SK-N-SH (cell line): ENCODE measurements at regions not wholly inside any gene's neighbourhood (a gene's known extent, or its start where the extent isn't known, plus 50 kb on each side); places are given as distances from the start of the nearest gene placed in this dataset.

Experiments
- CTCF ChIA-PET: fragments of 300-600, 350-600 bp; formaldehyde crosslinking; extraction: SDS; loops from one replicate; lab custom pipeline; 2021; lab: Yijun Ruan, JAX
- POLR2A ChIA-PET: fragments of 350-600 bp; sonication (Branson Sonifier 250); formaldehyde crosslinking; extraction: SDS; loops from one replicate; lab custom pipeline; 2020; ENCODE audit warnings: antibody characterized with exemption, inconsistent platforms; lab: Yijun Ruan, JAX
- DNase-seq: peaks from one replicate; pipeline ENCODE4 v3.0.0; 2012
- H2AFZ ChIP-seq: fragments of 200-600 bp; sonication (generic); 2 replicates; pipeline ENCODE4 v1.8.1; 2016; ENCODE audit warnings: antibody characterized with exemption, mild to moderate bottlenecking, low read depth
- H3F3A ChIP-seq: fragments of 200-600 bp; sonication (generic); replicated peaks from 2 replicates; pipeline ENCODE3; 2016; ENCODE audit warnings: antibody characterized with exemption, mild to moderate bottlenecking; ENCODE audit not compliant: insufficient read depth
- H3K27ac ChIP-seq, 2 experiments: fragments of 200-500 bp in 1 of 2; fragments of 200-600 bp in 1 of 2; sonication (Bioruptor generic) in 1 of 2; sonication (generic), shearing (Covaris generic) in 1 of 2; 2 replicates each; pipeline versions ENCODE4 v1.5.1 to v1.6.1; 2014 to 2016; ENCODE audit warnings: low read depth in 2 of 2, inconsistent platforms in 1 of 2, low read length in 1 of 2, mild to moderate bottlenecking in 1 of 2, mixed read lengths in 1 of 2
- H3K27me3 ChIP-seq: fragments of 200-600 bp; sonication (generic), shearing (Covaris generic); 2 replicates; pipeline ENCODE4 v1.6.1; 2016; ENCODE audit warnings: mixed run types; ENCODE audit not compliant: insufficient read depth
- H3K36me3 ChIP-seq, 2 experiments: fragments of 200-500 bp in 1 of 2; fragments of 200-600 bp in 1 of 2; sonication (Bioruptor generic) in 1 of 2; sonication (generic) in 1 of 2; replicated peaks in 1 of 2; 2 replicates each; pipeline versions ENCODE3 to v1.5.1; 2014 to 2016; ENCODE audit warnings: low read length in 1 of 2, mild to moderate bottlenecking in 1 of 2; ENCODE audit not compliant: insufficient read depth in 2 of 2, control insufficient read depth in 1 of 2
- H3K4me1 ChIP-seq, 2 experiments: fragments of 200-500 bp in 1 of 2; fragments of 200-600 bp in 1 of 2; sonication (Bioruptor generic) in 1 of 2; sonication (generic), shearing (Covaris generic) in 1 of 2; 2 replicates each; pipeline versions ENCODE4 v1.5.1 to v1.6.1; 2014 to 2016; ENCODE audit warnings: low read depth in 1 of 2, low read length in 1 of 2, mixed run types in 1 of 2; ENCODE audit not compliant: insufficient read depth in 2 of 2, control insufficient read depth in 1 of 2
- H3K4me2 ChIP-seq: fragments of 200-600 bp; sonication (generic), shearing (Covaris generic); 2 replicates; pipeline ENCODE4 v1.6.1; 2017; ENCODE audit warnings: mixed run types
- H3K4me3 ChIP-seq, 2 experiments: fragments of 200-500 bp in 1 of 2; fragments of 200-600 bp in 1 of 2; sonication (Bioruptor generic) in 1 of 2; sonication (generic), shearing (Covaris generic) in 1 of 2; 2 replicates each; pipeline versions ENCODE4 v1.5.1 to v1.8.1; 2014 to 2016; ENCODE audit warnings: low read depth in 2 of 2, inconsistent platforms in 1 of 2, low read length in 1 of 2, mild to moderate bottlenecking in 1 of 2, mixed read lengths in 1 of 2, moderate library complexity in 1 of 2
- H3K79me2 ChIP-seq: fragments of 200-600 bp; sonication (generic); 2 replicates; pipeline ENCODE4 v1.8.1; 2017; ENCODE audit warnings: mild to moderate bottlenecking; ENCODE audit not compliant: insufficient read depth
- H3K9ac ChIP-seq: fragments of 200-600 bp; sonication (generic); 2 replicates; pipeline ENCODE4 v1.6.1; 2017; ENCODE audit warnings: mixed run types
- H3K9me2 ChIP-seq: fragments of 200-600 bp; sonication (generic); 2 replicates; pipeline ENCODE4 v1.6.1; 2017; ENCODE audit warnings: mixed run types
- H3K9me3 ChIP-seq: fragments of 200-600 bp; sonication (generic); 2 replicates; pipeline ENCODE4 v1.6.1; 2017; ENCODE audit warnings: mixed run types, mild to moderate bottlenecking, moderate library complexity
- H4K20me1 ChIP-seq: fragments of 200-600 bp; sonication (generic); 2 replicates; pipeline ENCODE4 v1.6.1; 2017; ENCODE audit warnings: mild to moderate bottlenecking, mixed run types; ENCODE audit not compliant: insufficient read depth
- CHD2 ChIP-seq: fragments of 150-350 bp; IDR thresholded peaks from 2 replicates; pipeline ENCODE4 v1.6.1; 2018; ENCODE audit warnings: low read length; ENCODE audit not compliant: partially characterized antibody
- CTCF ChIP-seq: fragments of 200-600 bp; sonication (generic); IDR thresholded peaks from 2 replicates; pipeline ENCODE4 v1.6.1; 2017; ENCODE audit warnings: antibody characterized with exemption, mild to moderate bottlenecking, moderate library complexity
- ELF1 ChIP-seq: IDR thresholded peaks from 2 replicates; pipeline ENCODE4 v1.4.0; 2012
- EP300 ChIP-seq, 2 experiments: IDR thresholded peaks; 2 replicates each; pipeline versions ENCODE4 v1.4.0 to v1.6.1; 2012; ENCODE audit warnings: borderline replicate concordance in 1 of 2, low read depth in 1 of 2, low read length in 1 of 2
- FOSL2 ChIP-seq: IDR thresholded peaks from 2 replicates; pipeline ENCODE4 v1.4.0; 2012; ENCODE audit warnings: low read depth, mild to moderate bottlenecking, moderate library complexity, borderline replicate concordance
- FOXJ3 ChIP-seq: sonication (generic); formaldehyde crosslinking; IDR thresholded peaks from 2 replicates; pipeline ENCODE4 v1.5.1; 2020; ENCODE audit warnings: mild to moderate bottlenecking, missing genetic modification reagents
- GABPA ChIP-seq: IDR thresholded peaks from 2 replicates; pipeline ENCODE4 v1.4.0; 2012; ENCODE audit warnings: low read depth, mild to moderate bottlenecking
- IRF3 ChIP-seq: fragments of 150-350 bp; IDR thresholded peaks from 2 replicates; pipeline ENCODE4 v1.6.1; 2016; ENCODE audit warnings: mild to moderate bottlenecking, low read depth, low read length
- JUND ChIP-seq: IDR thresholded peaks from 2 replicates; pipeline ENCODE4 v1.4.0; 2012
- MEF2A ChIP-seq: IDR thresholded peaks from 2 replicates; pipeline ENCODE4 v1.4.0; 2012; ENCODE audit warnings: low read depth, borderline replicate concordance
- MXI1 ChIP-seq: IDR thresholded peaks from 2 replicates; pipeline ENCODE4 v1.6.1; 2012; ENCODE audit warnings: mild to moderate bottlenecking, low read depth, low read length, improper control_type of control experiment
- POLR2AphosphoS5 ChIP-seq: IDR thresholded peaks from 2 replicates; pipeline ENCODE4 v1.6.1; 2012; ENCODE audit warnings: low read depth, low read length
- RAD21 ChIP-seq: IDR thresholded peaks from 2 replicates; pipeline ENCODE4 v1.6.1; 2012; ENCODE audit warnings: mild to moderate bottlenecking, low read length
- RCOR1 ChIP-seq: fragments of 150-350 bp; IDR thresholded peaks from 2 replicates; pipeline ENCODE4 v1.6.1; 2017; ENCODE audit warnings: antibody characterized with exemption, low read length
- RFX5 ChIP-seq: IDR thresholded peaks from 2 replicates; pipeline ENCODE4 v1.6.1; 2012; ENCODE audit warnings: mild to moderate bottlenecking, improper control_type of control experiment, low read length
- RXRA ChIP-seq: IDR thresholded peaks from 2 replicates; pipeline ENCODE4 v1.4.0; 2012; ENCODE audit warnings: low read depth, mild to moderate bottlenecking, borderline replicate concordance
- SMC3 ChIP-seq: IDR thresholded peaks from 2 replicates; pipeline ENCODE4 v1.6.1; 2012; ENCODE audit warnings: low read depth, low read length, improper control_type of control experiment
- TCF12 ChIP-seq: IDR thresholded peaks from 2 replicates; pipeline ENCODE4 v1.4.0; 2012
- ZBTB33 ChIP-seq: IDR thresholded peaks from 2 replicates; pipeline ENCODE4 v1.4.0; 2012; ENCODE audit warnings: low read depth, borderline replicate concordance
- WGBS: methylation state at CpG from one replicate; pipeline ENCODE4 v1.1.6; 2017; ENCODE audit warnings: low lambda C conversion rate; 5-methylcytosine and 5-hydroxymethylcytosine counted together
- TF ChIP-seq, protein P1 (sequence below): IDR thresholded peaks from 2 replicates; pipeline ENCODE4 v1.6.1; 2012; ENCODE audit warnings: mild to moderate bottlenecking, low read depth, low read length, moderate library complexity

GRCh38 chr2:220227266-220227920 lies 600.0 kb downstream of the SLC4A3 start (continued):
- TF ChIP-seq, protein P1, sequence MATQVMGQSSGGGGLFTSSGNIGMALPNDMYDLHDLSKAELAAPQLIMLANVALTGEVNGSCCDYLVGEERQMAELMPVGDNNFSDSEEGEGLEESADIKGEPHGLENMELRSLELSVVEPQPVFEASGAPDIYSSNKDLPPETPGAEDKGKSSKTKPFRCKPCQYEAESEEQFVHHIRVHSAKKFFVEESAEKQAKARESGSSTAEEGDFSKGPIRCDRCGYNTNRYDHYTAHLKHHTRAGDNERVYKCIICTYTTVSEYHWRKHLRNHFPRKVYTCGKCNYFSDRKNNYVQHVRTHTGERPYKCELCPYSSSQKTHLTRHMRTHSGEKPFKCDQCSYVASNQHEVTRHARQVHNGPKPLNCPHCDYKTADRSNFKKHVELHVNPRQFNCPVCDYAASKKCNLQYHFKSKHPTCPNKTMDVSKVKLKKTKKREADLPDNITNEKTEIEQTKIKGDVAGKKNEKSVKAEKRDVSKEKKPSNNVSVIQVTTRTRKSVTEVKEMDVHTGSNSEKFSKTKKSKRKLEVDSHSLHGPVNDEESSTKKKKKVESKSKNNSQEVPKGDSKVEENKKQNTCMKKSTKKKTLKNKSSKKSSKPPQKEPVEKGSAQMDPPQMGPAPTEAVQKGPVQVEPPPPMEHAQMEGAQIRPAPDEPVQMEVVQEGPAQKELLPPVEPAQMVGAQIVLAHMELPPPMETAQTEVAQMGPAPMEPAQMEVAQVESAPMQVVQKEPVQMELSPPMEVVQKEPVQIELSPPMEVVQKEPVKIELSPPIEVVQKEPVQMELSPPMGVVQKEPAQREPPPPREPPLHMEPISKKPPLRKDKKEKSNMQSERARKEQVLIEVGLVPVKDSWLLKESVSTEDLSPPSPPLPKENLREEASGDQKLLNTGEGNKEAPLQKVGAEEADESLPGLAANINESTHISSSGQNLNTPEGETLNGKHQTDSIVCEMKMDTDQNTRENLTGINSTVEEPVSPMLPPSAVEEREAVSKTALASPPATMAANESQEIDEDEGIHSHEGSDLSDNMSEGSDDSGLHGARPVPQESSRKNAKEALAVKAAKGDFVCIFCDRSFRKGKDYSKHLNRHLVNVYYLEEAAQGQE, result no peak
- TF ChIP-seq MEF2A, result no peak
- TF ChIP-seq GABPA, result no peak
- no peak for TF ChIP-seq CHD2
- no peak for TF ChIP-seq ZBTB33
- peak; percentile 63 for TF ChIP-seq JUND
- peak; percentile 76; the same call in 1 of the 2 replicates for TF ChIP-seq RXRA
- TF ChIP-seq RCOR1, result no peak

DNA sequence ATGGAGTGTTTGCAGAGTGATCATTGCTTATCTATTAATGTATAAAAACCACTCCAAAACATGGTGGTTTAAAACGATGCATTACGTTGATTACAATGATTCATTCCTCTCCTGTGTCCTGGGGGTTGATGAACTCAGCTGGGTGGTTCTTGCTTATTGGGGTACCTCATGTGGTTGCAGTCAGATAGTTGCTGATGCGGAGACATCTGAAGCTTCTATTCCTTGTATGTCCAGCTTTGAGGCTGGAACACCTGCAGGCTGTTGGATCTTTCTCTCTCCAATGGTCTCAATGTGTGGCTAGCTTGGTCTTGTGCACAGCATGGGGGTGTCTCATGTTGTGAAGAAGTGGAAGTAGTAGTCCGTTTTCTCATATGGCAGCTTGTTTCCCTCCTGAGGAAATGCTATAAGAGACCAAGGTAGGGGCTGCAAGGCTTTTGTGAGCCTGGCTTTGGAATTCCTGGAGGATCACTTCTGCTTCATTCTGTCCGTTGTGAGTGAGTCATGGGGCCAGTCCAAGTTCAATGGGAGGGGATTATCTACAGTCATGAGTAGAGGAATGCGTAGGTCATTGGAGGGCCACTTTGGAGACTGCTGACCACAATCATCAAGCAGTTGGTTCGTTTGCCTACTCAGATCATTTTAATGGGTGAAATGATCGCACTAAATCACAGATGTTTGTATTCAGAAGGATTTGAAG lies 601.0 kb downstream of the SLC4A3 start:
- Histone ChIP-seq H3K4me3 (peak overlapping the region; percentile 19 to 52; a peak in 3 of 4 replicates), H3K27me3 (no peaks in the 10 kb centered on the region), H3K79me2 (no peaks in the 10 kb centered on the region), H3K4me2 (peak overlapping the region; percentile 71; the same call in 1 of the 2 replicates), H3F3A (peaks cover 28% of the 10 kb centered on the region), H3K4me1 (peaks cover 0 to 39% of the 10 kb centered on the region in 2 experiments; a peak in 3 of 4 replicates), H4K20me1 (no peaks in the 10 kb centered on the region), H3K9me2 (no peaks in the 10 kb centered on the region), H3K9me3 (no peaks in the 10 kb centered on the region), H2AFZ (peak overlapping the region; percentile 49; the same call in 1 of the 2 replicates), H3K36me3 (no peaks in the 10 kb centered on the region), H3K9ac (peak overlapping the region; percentile 60; the same call in 1 of the 2 replicates), H3K27ac (peak overlapping the region; percentile 68 to 86; a peak in 3 of 4 replicates)
- DNase-seq, result peak; percentile 1
- CTCF ChIA-PET, result no interaction called here
- POLR2A ChIA-PET, result no interaction called here
- 11% methylated on average over 7 of the region's 8 CpGs for WGBS
- TF ChIP-seq MEF2A (0 out of 2 replicates have a peak, but pooled peaks have one; percentile 23), RAD21 (no peak; the same call in 1 of the 2 replicates), FOSL2 (peak; percentile 92), FOXJ3 (CRISPR knock-in tag) (no peak), RXRA (peak; percentile 100), TCF12 (peak; percentile 78), RFX5 (peak; percentile 67; the same call in 1 of the 2 replicates), SMC3 (no peak), CTCF (no peak), GABPA (no peak), MXI1 (no peak), IRF3 (no peak), EP300 (IDR thresholded peaks at IDR 0.05; ENCODE audit: borderline replicate concordance in 1 of 2, low read depth in 1 of 2, low read length in 1 of 2) (peak in 1 of 2 experiments; percentile 95; a peak in 2 of 4 replicates), POLR2AphosphoS5 (peak; percentile 60; the same call in 1 of the 2 replicates), ELF1 (no peak)
